Hepatocyte (in vitro differentiated cells): ENCODE measurements at regions not wholly inside any gene's neighbourhood (a gene's known extent, or its start where the extent isn't known, plus 50 kb on each side); places are given as distances from the start of the nearest gene placed in this dataset.
A peak's percentile ranks its signal among the peaks of the same experiment; 100 is the strongest.

Experiments used
- DNase-seq: peaks from one replicate; pipeline ENCODE4 v3.0.0-alpha.2; 2016; ENCODE audit warnings: low spot score
- H2AFZ ChIP-seq: fragments of 200-600 bp; sonication (generic); 2 replicates; pipeline ENCODE4 v1.6.0; 2016; ENCODE audit warnings: antibody characterized with exemption, mild to moderate bottlenecking
- H3K27ac ChIP-seq: fragments of 200-600 bp; sonication (generic); 2 replicates; pipeline ENCODE4 v1.5.1; 2016; ENCODE audit warnings: mild to moderate bottlenecking
- H3K27me3 ChIP-seq: fragments of 200-600 bp; sonication (generic); 2 replicates; pipeline ENCODE4 v1.6.1; 2016
- H3K36me3 ChIP-seq: fragments of 200-600 bp; sonication (generic); replicated peaks from 2 replicates; pipeline ENCODE4 v1.5.1; 2016; ENCODE audit warnings: low read depth; ENCODE audit not compliant: insufficient read depth
- H3K4me1 ChIP-seq: fragments of 200-600 bp; sonication (generic); 2 replicates; pipeline ENCODE4 v1.5.1; 2016; ENCODE audit warnings: mild to moderate bottlenecking, moderate library complexity; ENCODE audit not compliant: insufficient read depth
- H3K4me2 ChIP-seq: fragments of 200-600 bp; sonication (generic); 2 replicates; pipeline ENCODE4 v1.6.0; 2016
- H3K4me3 ChIP-seq: fragments of 200-600 bp; sonication (generic); 2 replicates; pipeline ENCODE4 v1.5.1; 2016; ENCODE audit warnings: mild to moderate bottlenecking
- H3K79me2 ChIP-seq: fragments of 200-600 bp; sonication (generic); 2 replicates; pipeline ENCODE4 v1.6.0; 2017; ENCODE audit warnings: mild to moderate bottlenecking
- H3K9me2 ChIP-seq: fragments of 200-600 bp; sonication (generic); replicated peaks from 2 replicates; pipeline ENCODE4 v1.6.0; 2017; ENCODE audit warnings: mild to moderate bottlenecking; ENCODE audit not compliant: insufficient read depth
- H3K9me3 ChIP-seq: fragments of 200-600 bp; sonication (generic); 2 replicates; pipeline ENCODE4 v1.5.1; 2016; ENCODE audit warnings: low read depth, mild to moderate bottlenecking
- H4K20me1 ChIP-seq: fragments of 200-600 bp; sonication (generic); 2 replicates; pipeline ENCODE4 v1.6.0; 2016; ENCODE audit warnings: mild to moderate bottlenecking; ENCODE audit not compliant: insufficient read depth, poor library complexity, severe bottlenecking
- EZH2 ChIP-seq: fragments of 200-600 bp; sonication (generic); IDR thresholded peaks from 2 replicates; pipeline ENCODE4 v1.6.1; 2016; ENCODE audit warnings: antibody characterized with exemption, mild to moderate bottlenecking, borderline replicate concordance
- EZH2phosphoT487 ChIP-seq: fragments of 200-600 bp; sonication (generic); IDR thresholded peaks from one replicate; pipeline ENCODE4 v1.6.1; 2018; ENCODE audit warnings: antibody characterized with exemption, mild to moderate bottlenecking, low read depth, moderate library complexity; ENCODE audit not compliant: unreplicated experiment, severe bottlenecking
- WGBS: methylation state at CpG from one replicate; pipeline ENCODE4 v1.1.6; 2016; ENCODE audit warnings: low lambda C conversion rate; ENCODE audit errors: missing lambda C conversion rate; 5-methylcytosine and 5-hydroxymethylcytosine counted together
- TF ChIP-seq, protein P1 (sequence below): fragments of 200-600 bp; sonication (generic); IDR thresholded peaks from 2 replicates; pipeline ENCODE4 v1.5.1; 2016; ENCODE audit warnings: antibody characterized with exemption, mild to moderate bottlenecking; ENCODE audit not compliant: poor library complexity

DNA sequence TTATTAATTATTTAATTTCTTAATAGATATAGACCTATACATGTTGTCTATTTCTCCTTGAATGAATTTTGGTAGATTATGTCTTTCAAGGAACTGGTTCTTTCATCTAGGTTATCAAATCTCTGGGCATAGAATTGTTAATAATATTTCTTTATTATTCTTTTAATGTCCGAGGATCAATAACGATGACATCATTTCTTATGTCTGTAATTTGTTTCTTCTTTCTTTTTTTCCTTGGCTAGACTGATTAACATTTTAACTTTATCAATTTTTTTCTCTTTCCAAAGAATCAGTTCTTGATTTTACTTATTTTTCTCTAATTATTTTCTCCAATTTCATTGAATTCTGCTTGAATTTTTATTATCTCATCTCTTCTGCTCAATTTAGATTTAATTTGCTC, 156.0 kb downstream of the ISL1 start:
- H3K36me3 ChIP-seq = no peaks in the 10 kb centered on the region
- no peak for TF ChIP-seq EZH2phosphoT487
- TF ChIP-seq, protein P1, sequence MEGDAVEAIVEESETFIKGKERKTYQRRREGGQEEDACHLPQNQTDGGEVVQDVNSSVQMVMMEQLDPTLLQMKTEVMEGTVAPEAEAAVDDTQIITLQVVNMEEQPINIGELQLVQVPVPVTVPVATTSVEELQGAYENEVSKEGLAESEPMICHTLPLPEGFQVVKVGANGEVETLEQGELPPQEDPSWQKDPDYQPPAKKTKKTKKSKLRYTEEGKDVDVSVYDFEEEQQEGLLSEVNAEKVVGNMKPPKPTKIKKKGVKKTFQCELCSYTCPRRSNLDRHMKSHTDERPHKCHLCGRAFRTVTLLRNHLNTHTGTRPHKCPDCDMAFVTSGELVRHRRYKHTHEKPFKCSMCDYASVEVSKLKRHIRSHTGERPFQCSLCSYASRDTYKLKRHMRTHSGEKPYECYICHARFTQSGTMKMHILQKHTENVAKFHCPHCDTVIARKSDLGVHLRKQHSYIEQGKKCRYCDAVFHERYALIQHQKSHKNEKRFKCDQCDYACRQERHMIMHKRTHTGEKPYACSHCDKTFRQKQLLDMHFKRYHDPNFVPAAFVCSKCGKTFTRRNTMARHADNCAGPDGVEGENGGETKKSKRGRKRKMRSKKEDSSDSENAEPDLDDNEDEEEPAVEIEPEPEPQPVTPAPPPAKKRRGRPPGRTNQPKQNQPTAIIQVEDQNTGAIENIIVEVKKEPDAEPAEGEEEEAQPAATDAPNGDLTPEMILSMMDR = no peak
- TF ChIP-seq EZH2 = no peak
- no peaks in the 10 kb centered on the region for H3K9me2 ChIP-seq
- H3K4me1 ChIP-seq = no peaks in the 10 kb centered on the region
- H3K27me3 ChIP-seq = no peaks in the 10 kb centered on the region
- no peaks in the 10 kb centered on the region for H4K20me1 ChIP-seq
- no peak overlapping the region for H3K4me2 ChIP-seq
- DNase-seq = no peak
- H2AFZ ChIP-seq = no peak overlapping the region
- WGBS = 98% methylated on average over 2 of the region's 2 CpGs
- no peaks in the 10 kb centered on the region for H3K79me2 ChIP-seq
- H3K9me3 ChIP-seq = no peaks in the 10 kb centered on the region
- H3K27ac ChIP-seq = no peak overlapping the region
- no peak overlapping the region for H3K4me3 ChIP-seq

DNA sequence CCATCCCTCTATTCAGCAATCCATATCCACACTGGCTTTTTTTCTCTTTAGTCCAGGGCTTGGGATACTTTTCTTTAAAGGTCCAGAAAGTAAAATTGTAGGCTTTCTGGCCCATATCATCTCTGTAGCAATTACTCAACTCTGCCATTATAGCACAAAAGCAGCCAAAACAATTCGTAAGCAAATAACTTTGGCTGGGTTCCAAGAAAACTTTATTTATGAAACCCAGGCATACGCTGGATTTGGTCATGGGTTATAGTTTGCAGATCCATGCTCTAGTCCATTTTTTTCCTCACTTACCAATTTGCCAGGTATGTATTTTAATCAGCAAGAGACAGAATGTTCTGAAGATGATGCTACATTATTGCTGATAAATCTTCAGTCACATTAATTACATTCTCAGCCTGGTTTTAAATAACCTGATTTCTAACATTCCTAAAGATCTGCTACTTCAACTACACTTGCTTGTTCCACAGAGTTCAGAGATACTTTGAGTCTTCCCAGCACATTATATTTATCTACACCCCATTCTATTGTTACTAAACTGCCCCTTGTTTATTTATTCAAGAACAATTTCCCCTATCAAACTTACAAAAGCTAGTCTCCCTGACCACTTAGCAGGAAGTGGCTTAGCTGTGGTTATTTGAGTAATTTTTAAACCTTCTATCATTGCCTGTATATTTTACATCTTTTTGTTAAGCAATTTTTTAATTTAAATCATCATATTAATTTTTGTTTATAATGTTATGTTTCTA, 161.0 kb downstream of the ISL1 start:
- H3K9me3 ChIP-seq = no peaks in the 10 kb centered on the region
- no peaks in the 10 kb centered on the region for H4K20me1 ChIP-seq
- H3K79me2 ChIP-seq = no peaks in the 10 kb centered on the region
- H3K4me1 ChIP-seq = no peaks in the 10 kb centered on the region
- H3K9me2 ChIP-seq = no peaks in the 10 kb centered on the region
- no peak overlapping the region for H3K4me3 ChIP-seq
- H2AFZ ChIP-seq = no peak overlapping the region
- no peak overlapping the region for H3K4me2 ChIP-seq
- DNase-seq = peak; percentile 10
- 68% methylated on average over 2 of the region's 2 CpGs for WGBS
- no peak for TF ChIP-seq EZH2phosphoT487
- TF ChIP-seq, protein P1 = no peak
- TF ChIP-seq EZH2 = no peak
- no peaks in the 10 kb centered on the region for H3K36me3 ChIP-seq
- no peaks in the 10 kb centered on the region for H3K27me3 ChIP-seq
- H3K27ac ChIP-seq = no peak overlapping the region

DNA sequence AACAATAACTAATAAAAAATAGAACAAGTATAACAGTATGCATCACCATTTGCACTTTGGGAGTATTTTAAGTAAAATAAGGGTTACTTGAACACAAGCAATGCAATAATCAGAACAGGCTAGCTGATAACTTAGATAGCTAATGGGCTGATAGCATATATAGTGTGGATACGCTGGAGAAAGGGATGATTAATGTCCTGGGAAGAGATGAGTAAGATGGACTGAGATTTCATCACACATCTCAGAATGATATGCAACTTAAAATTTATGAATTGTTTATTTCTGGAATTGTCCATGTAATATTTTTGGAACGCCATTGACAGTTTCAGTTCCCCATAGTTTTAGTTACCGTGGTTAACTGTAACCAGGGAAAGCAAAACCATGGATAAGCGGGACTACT, 173.6 kb downstream of the ISL1 start:
- no peak overlapping the region for H3K27ac ChIP-seq

More for the DNA sequence above, 173.6 kb downstream of the ISL1 start:
- H3K79me2 ChIP-seq = no peaks in the 10 kb centered on the region
- no peaks in the 10 kb centered on the region for H3K9me2 ChIP-seq
- WGBS = 91% methylated on average over 4 of the region's 4 CpGs
- H2AFZ ChIP-seq = no peak overlapping the region
- TF ChIP-seq EZH2 (no peak), EZH2phosphoT487 (no peak)
- TF ChIP-seq, protein P1 = no peak
- no peaks in the 10 kb centered on the region for H3K9me3 ChIP-seq
- no peak for DNase-seq
- H3K27me3 ChIP-seq = no peaks in the 10 kb centered on the region
- no peaks in the 10 kb centered on the region for H3K4me1 ChIP-seq
- no peak overlapping the region for H3K4me3 ChIP-seq
- H3K36me3 ChIP-seq = no peaks in the 10 kb centered on the region
- no peaks in the 10 kb centered on the region for H4K20me1 ChIP-seq
- H3K4me2 ChIP-seq = no peak overlapping the region
